K562 (cell line): ENCODE measurements at regions not wholly inside any gene's neighbourhood (a gene's known extent, or its start where the extent isn't known, plus 50 kb on each side); places are given as distances from the start of the nearest gene placed in this dataset.

ENCODE experiments used
- ATAC-seq: fragments of 200-7000 bp; cut with Tn5 transposase; 3 replicates; pipeline ENCODE4 v1.9.1; 2020; ENCODE audit warnings: moderate library complexity
- BruUV-seq: library from RNA; stranded (reverse); fragments of 400-500 nt; replicated peaks from 2 replicates; lab custom pipeline; 2021; lab: Mats Ljungman, UMichigan
- CTCF ChIA-PET: fragments of 300-600 bp; formaldehyde crosslinking; extraction: SDS; loops from one replicate; lab custom pipeline; 2021; ENCODE audit warnings: low intra/inter-chr PET ratio; lab: Yijun Ruan, JAX
- POLR2A ChIA-PET: fragments of 300-600, 350-650 bp; sonication (Branson Sonifier 250); formaldehyde crosslinking; extraction: SDS; loops from one replicate; lab custom pipeline; 2021; ENCODE audit warnings: antibody characterized with exemption, inconsistent platforms; lab: Yijun Ruan, JAX
- DNase-seq, 4 experiments: peaks; one replicate each; pipeline versions ENCODE4 v3.0.0 to v3.0.0-alpha.2; 2011 to 2018; ENCODE audit warnings: low spot score in 3 of 4, mixed read lengths in 3 of 4; ENCODE audit errors: extremely low read depth in 1 of 4
- FAIRE-seq: peaks from 2 replicates; lab custom pipeline; 2011; peaks lifted over from hg19 to GRCh38; lab: Jason Lieb, UNC
- H2AFZ ChIP-seq: 2 replicates; pipeline ENCODE4 v1.6.0; 2011; ENCODE audit warnings: low read depth, low read length, control low read depth, inconsistent platforms
- H3K27ac ChIP-seq: fragments of 200-600 bp; 3 replicates; pipeline ENCODE4 v1.8.0; 2011; ENCODE audit warnings: low read depth, mild to moderate bottlenecking, control low read depth, inconsistent platforms, low read length, moderate library complexity, mixed read lengths; ENCODE audit errors: extremely low read depth
- H3K27me3 ChIP-seq, 2 experiments: fragments of 300-600 bp in 1 of 2; 2 replicates in 1 of 2; 3 replicates in 1 of 2; pipeline versions ENCODE4 v1.6.0 to v1.8.0; 2011; ENCODE audit warnings: inconsistent platforms in 2 of 2, low read length in 2 of 2, mild to moderate bottlenecking in 1 of 2, mixed read lengths in 1 of 2, moderate library complexity in 1 of 2; ENCODE audit not compliant: control insufficient read depth in 2 of 2, insufficient read depth in 2 of 2
- H3K36me3 ChIP-seq: fragments of 300-600 bp; 3 replicates; pipeline ENCODE4 v1.8.0; 2011; ENCODE audit warnings: mild to moderate bottlenecking, low read length, inconsistent platforms; ENCODE audit not compliant: control insufficient read depth, insufficient read depth
- H3K4me1 ChIP-seq, 2 experiments: fragments of 200-600 bp in 1 of 2; replicated peaks in 1 of 2; 2 replicates in 1 of 2; 3 replicates in 1 of 2; pipeline versions ENCODE4 v1.5.1 to v1.8.0; 2011; ENCODE audit warnings: inconsistent platforms in 2 of 2, low read length in 2 of 2, mild to moderate bottlenecking in 1 of 2, mixed read lengths in 1 of 2, moderate library complexity in 1 of 2; ENCODE audit not compliant: control insufficient read depth in 2 of 2, insufficient read depth in 2 of 2
- H3K4me2 ChIP-seq: 2 replicates; pipeline ENCODE4 v1.6.1; 2011; ENCODE audit warnings: low read length, control low read depth, inconsistent platforms, mixed read lengths; ENCODE audit not compliant: insufficient read depth
- H3K4me3 ChIP-seq: fragments of 200-600 bp; sonication (generic), shearing (Covaris generic); 2 replicates; pipeline ENCODE4 v1.5.1; 2016; ENCODE audit warnings: control low read depth, inconsistent platforms
- H3K79me2 ChIP-seq: fragments of 200-600 bp; 3 replicates; pipeline ENCODE4 v1.8.0; 2011; ENCODE audit warnings: low read length, inconsistent platforms; ENCODE audit not compliant: control insufficient read depth, insufficient read depth
- H3K9ac ChIP-seq, 2 experiments: 2 replicates each; pipeline versions ENCODE4 v1.6.0 to v1.6.1; 2011; ENCODE audit warnings: low read depth in 2 of 2, low read length in 2 of 2, control low read depth in 1 of 2, inconsistent platforms in 1 of 2, mild to moderate bottlenecking in 1 of 2, mixed read lengths in 1 of 2; ENCODE audit not compliant: insufficient read depth in 1 of 2
- H3K9me1 ChIP-seq: one replicate; pipeline ENCODE4 v1.6.0; 2011; ENCODE audit warnings: inconsistent platforms, mild to moderate bottlenecking, low read length, moderate library complexity; ENCODE audit not compliant: control insufficient read depth, insufficient read depth
- H3K9me3 ChIP-seq: replicated peaks from 2 replicates; pipeline ENCODE4 v1.5.1; 2011; ENCODE audit warnings: low read depth, low read length, inconsistent platforms; ENCODE audit not compliant: control insufficient read depth, insufficient read depth
- H4K20me1 ChIP-seq: replicated peaks from 2 replicates; pipeline ENCODE4 v1.6.1; 2011; ENCODE audit warnings: low read length, inconsistent platforms, mixed read lengths; ENCODE audit not compliant: control insufficient read depth, insufficient read depth
- MAFF ChIP-seq: IDR thresholded peaks from 2 replicates; pipeline ENCODE4 v1.6.1; 2012; ENCODE audit warnings: low read length, improper control_type of control experiment
- MAFK ChIP-seq: IDR thresholded peaks from 2 replicates; pipeline ENCODE4 v1.6.1; 2011; ENCODE audit warnings: low read length, improper control_type of control experiment
- MYNN ChIP-seq, 2 experiments: sonication (generic); formaldehyde crosslinking in 1 of 2; IDR thresholded peaks; 2 replicates each; pipeline versions ENCODE4 v1.5.0 to v1.6.1; 2016 to 2020; ENCODE audit warnings: antibody characterized with exemption in 1 of 2, missing genetic modification reagents in 1 of 2
- TAL1 ChIP-seq: fragments of 450-650 bp; IDR thresholded peaks from 2 replicates; pipeline ENCODE4 v1.6.1; 2016; ENCODE audit warnings: mild to moderate bottlenecking
- TOE1 ChIP-seq, 2 experiments: fragments of 450-650 bp in 1 of 2; sonication (generic) in 1 of 2; formaldehyde crosslinking in 1 of 2; IDR thresholded peaks; 2 replicates each; pipeline versions ENCODE4 v1.7.1 to v1.8.0; 2016 to 2022; ENCODE audit warnings: borderline replicate concordance in 2 of 2, mild to moderate bottlenecking in 2 of 2, antibody characterized with exemption in 1 of 2, inconsistent platforms in 1 of 2, low read depth in 1 of 2, missing genetic modification reagents in 1 of 2, moderate library complexity in 1 of 2
- UBTF ChIP-seq, 2 experiments: IDR thresholded peaks; 2 replicates each; pipeline ENCODE4 v1.6.1; 2012; ENCODE audit warnings: improper control_type of control experiment in 2 of 2, low read depth in 2 of 2, low read length in 2 of 2, borderline replicate concordance in 1 of 2
- ZNF75A ChIP-seq: fragments of 450-650 bp; formaldehyde crosslinking; IDR thresholded peaks from 2 replicates; pipeline ENCODE4 v1.4.0; 2020; ENCODE audit warnings: mild to moderate bottlenecking
- WGBS: fragments of 100-300 bp; shearing (Covaris generic); methylation state at CpG from one replicate; pipeline ENCODE4 v1.1.6; 2016; ENCODE audit warnings: low coverage, mixed read lengths; ENCODE audit not compliant: insufficient coverage; ENCODE audit errors: missing lambda C conversion rate; 5-methylcytosine and 5-hydroxymethylcytosine counted together
- in situ Hi-C: fragments of 300-500 bp; cut with MboI; formaldehyde crosslinking; loops from 4 replicates; pipeline ENCODE4 v1.15.0; 2018; ENCODE audit warnings: inconsistent platforms, mixed read lengths
- intact Hi-C: fragments of 100-400 bp; cut with micrococcal nuclease; formaldehyde crosslinking; loops from 2 replicates; pipeline ENCODE4 v1.14.2; 2022

DNA sequence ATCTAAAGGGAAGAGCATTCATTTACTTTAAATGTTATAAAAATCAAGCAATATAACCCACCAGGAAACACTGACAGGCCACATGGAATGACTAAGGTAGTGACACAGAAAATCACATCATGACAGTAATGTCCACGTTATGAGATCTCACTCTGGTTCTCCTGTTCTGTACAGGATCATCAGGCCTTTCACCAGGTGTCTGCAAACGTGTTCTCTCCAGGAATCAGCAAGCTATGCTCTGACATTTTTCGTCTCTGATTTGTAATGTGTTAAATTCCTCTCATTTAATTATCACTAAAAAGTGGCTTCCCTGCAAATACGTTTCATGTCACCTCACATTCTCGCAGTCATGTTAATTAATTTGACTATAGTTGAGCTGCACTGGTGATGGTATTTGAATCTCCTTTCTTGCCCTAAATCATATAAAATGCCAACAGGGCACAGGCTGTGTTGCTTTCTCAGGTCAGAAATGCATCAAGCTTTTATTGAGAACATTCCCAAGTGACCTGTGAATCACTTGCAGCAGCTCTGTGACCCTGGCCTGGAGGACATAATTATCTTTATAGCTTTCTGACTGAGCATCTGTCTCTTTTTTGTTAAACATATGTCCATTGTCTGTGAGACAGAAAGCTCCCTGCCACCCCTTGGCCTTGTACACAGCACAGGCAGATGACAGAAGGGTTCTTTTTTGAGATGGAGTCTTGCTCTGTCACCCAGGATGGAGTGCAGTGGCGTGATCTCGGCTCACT lies 196.2 kb downstream of the DIRAS2 start (continued):
- TF ChIP-seq UBTF (IDR thresholded peaks at IDR 0.05; ENCODE audit: borderline replicate concordance in 1 of 2, low read depth in 2 of 2, low read length in 2 of 2) (no peak), TOE1 (IDR thresholded peaks at IDR 0.05; ENCODE audit: borderline replicate concordance) (no peak), TOE1 (CRISPR knock-in tag; IDR thresholded peaks at IDR 0.05; ENCODE audit: borderline replicate concordance, low read depth) (no peak), MYNN (IDR thresholded peaks at IDR 0.05) (no peak), MYNN (CRISPR knock-in tag; IDR thresholded peaks at IDR 0.05) (no peak)

DNA sequence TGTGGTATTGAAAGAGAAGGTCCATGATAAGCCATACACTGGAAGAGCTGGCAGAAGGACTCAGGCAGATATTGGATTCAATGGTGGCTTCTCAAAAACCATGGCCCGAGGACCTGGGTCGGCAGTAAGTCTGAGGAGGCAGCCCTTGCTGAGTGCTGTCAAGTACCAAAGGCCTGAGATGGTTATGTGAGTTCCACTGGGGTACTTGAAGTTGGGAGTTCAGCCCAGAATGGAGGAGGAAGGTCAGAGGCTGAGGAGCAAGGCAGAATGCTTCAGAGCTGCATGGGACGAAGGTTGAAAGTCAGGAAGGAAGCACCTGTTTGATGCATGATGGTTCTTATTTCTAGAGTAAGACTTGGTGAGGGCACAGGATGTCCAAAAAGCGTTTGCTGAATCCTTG lies 194.9 kb downstream of the DIRAS2 start:
- FAIRE-seq, result no peak

More for the DNA sequence above, 194.9 kb downstream of the DIRAS2 start:
- ATAC-seq, result no peak
- H3K4me1 ChIP-seq, result no peaks in the 10 kb centered on the region
- intact Hi-C loops, result no loop called here
- TF ChIP-seq MAFF, result no peak
- no peak for TF ChIP-seq MAFK
- TF ChIP-seq TAL1, result no peak
- TF ChIP-seq ZNF75A, result no peak
- TF ChIP-seq, all 486 proteins: peak for 0
- Histone ChIP-seq H3K9me3 (no peaks in the 10 kb centered on the region), H3K4me2 (no peak overlapping the region), H3K9ac (no peak overlapping the region), H3K27me3 (no peaks in the 10 kb centered on the region; a peak in 1 of 5 replicates), H3K4me3 (no peak overlapping the region), H2AFZ (no peak overlapping the region), H3K9me1 (no peaks in the 10 kb centered on the region), H3K79me2 (no peaks in the 10 kb centered on the region), H4K20me1 (no peaks in the 10 kb centered on the region), H3K27ac (no peak overlapping the region), H3K36me3 (no peaks in the 10 kb centered on the region)
- ChIA-PET CTCF (no interaction called here), POLR2A (no interaction called here)
- DNase-seq, result no peak
- BruUV-seq, result no TSS peak
- in situ Hi-C loops, result no loop called here
- WGBS, result 0% methylated on average over 4 of the region's 4 CpGs
